ENCODE measurements at regions not wholly inside any gene's neighbourhood (a gene's known extent, or its start where the extent isn't known, plus 50 kb on each side); places are given as distances from the start of the nearest gene placed in this dataset.

DNA sequence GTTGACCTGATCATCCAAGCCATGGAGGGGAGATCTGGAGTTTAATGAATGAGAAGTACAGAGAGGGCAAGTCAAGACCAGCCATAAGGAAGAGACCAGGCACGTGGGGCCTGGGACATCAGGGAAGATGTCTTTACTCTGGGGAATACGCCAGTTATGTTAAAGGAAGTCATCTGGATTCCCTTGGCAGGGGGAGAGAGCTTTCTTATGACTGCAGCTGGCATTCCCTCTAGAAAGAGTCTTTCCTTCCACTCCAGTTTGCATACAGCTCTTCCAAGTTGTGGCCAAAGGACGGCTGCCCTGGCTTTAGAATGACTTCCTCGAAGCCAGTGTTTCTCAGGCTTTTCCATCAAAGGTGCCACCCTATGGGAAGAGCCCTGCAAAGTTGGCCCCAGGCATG is 93.6 kb upstream of the AGBL1 start:
- DNase-seq: no peak

GRCh38 chr15:85986741-85987140 is 92.9 kb upstream of the AGBL1 start:
- no peak for DNase-seq

GRCh38 chr15:85988741-85989140 is 90.9 kb upstream of the AGBL1 start:
- no peak for DNase-seq

GRCh38 chr15:85992224-85992623 is 87.4 kb upstream of the AGBL1 start:
- no peak for DNase-seq

DNA sequence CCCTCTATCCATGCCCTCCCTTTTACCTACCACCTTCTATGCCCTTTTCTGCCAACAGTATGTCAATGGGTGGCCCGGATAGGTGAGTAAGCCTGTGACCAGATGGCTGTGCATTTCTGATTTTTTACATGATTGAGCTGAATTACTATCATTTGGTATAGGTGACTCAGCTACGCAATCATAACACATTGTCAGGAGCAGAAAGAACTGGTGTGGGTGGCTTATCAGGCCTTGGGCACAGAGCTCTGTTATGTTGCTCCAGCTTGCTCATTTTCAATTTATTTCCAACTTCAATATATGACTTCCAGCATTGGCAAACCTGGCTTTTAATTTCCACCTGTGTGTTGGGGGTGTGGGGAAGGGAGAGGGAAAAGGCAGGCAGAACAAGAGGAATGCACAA is 86.6 kb upstream of the AGBL1 start:
- no peak for DNase-seq

DNA sequence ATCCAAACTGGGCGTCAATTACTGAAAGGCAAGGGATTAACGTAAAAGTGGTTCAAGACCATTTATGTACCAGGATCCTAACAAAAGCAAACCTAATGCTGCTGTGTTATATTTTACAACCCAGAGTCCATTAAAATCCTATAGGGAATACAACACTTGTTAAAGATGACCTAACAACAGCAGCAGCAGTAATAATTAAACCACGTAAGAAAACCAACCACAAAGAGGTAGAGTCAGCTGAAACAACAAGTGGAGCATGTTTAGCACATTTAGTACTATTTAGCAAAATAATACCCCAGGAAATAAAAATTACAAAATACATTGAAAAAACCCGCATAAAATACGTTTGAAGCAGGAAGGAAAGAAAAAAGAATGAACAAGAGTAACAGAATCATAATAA is 82.1 kb upstream of the AGBL1 start:
- DNase-seq: no peak

- DNase-seq: no peak
Observed at GRCh38 chr15:85999658-86000057, 80.0 kb upstream of the AGBL1 start.

- DNase-seq: no peak
Observed at GRCh38 chr15:86001200-86001599, 78.5 kb upstream of the AGBL1 start.

DNA sequence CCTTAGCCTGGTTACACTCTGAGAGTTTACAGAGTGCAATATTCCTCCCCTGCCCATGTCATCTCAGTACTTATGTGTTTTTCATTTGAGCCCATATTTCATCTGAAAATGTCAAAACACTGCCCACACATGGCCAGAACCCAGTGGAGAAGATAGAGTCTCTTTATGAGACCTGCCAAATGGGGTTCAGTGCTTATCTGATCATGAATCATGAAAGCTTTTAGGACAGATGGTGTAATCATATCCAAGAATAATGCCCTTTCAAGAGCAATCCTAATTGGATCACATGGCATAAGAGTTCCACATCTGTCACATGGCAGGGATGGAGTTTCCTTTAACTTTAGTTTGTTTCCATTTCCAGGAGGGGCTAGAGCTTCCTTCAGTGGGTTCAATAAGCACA is 77.2 kb upstream of the AGBL1 start:
- no peak for DNase-seq

DNA sequence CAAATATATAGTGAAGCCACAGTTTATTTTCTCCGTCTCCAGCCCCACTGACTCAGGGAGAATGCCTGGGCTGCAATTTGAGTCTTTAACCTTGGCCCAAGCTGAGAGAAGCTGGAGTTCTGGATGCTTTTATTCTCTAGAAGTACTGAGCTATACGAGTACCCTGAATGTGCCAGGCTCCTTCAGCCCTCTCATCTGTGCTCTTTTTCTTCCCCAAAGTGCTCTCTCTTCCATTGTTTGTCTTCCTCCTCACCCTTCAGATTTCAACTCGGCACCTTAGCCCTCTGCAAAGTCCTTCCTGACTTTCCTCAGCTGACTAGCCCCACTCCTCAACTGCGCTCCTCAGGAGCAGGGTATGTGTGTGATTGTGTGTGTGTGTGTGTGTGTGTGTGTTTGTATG is 75.6 kb upstream of the AGBL1 start:
- no peak for DNase-seq

GRCh38 chr15:86006546-86006945 is 73.1 kb upstream of the AGBL1 start:
- no peak for DNase-seq

- DNase-seq: no peak
Observed at GRCh38 chr15:86009727-86010126, 69.9 kb upstream of the AGBL1 start.

- no peak for DNase-seq
Observed at GRCh38 chr15:86010398-86010797, 69.3 kb upstream of the AGBL1 start.

- no peak for DNase-seq
Observed at GRCh38 chr15:86010891-86011290, 68.8 kb upstream of the AGBL1 start.

GRCh38 chr15:86014016-86014415 is 65.7 kb upstream of the AGBL1 start:
- no peak for DNase-seq

DNA sequence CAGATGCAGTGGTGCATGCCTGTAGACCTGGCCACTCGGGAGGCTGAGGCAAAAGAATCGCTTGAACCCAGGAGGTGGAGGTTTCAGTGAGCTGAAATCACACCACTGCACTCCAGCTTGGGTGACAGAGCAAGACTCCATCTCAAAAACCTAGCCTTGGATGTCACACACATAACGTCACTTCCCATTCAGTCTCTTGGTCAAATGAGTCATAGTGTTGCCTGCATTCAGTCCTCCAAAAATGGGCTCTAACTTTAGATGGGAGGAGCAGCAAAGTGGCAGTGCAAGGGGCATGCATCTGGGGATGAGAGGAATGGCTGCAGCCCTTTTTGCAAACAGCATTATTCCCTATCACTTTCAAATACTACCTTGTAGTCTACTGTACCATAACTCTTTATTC is 62.9 kb upstream of the AGBL1 start:
- no peak for DNase-seq

DNA sequence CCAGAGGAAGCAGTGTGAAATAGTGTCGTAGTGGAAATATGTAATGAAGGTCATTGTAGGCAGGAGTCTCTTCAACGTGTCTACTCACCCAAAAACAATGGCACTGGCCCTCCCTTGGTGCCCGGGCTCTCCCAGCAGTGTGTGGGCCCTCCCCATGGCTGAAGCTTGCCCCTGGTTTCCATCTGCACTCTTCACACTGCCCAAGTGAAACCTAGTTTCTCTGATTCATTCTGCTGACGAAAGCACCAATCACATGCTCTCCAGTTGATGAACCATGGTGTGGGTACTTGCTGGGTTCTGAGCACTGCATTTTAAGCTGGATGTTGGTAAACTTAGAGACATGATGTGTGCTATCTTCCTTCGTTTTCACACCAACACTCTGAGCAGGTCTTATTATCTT is 61.0 kb upstream of the AGBL1 start:
- DNase-seq: no peak

DNA sequence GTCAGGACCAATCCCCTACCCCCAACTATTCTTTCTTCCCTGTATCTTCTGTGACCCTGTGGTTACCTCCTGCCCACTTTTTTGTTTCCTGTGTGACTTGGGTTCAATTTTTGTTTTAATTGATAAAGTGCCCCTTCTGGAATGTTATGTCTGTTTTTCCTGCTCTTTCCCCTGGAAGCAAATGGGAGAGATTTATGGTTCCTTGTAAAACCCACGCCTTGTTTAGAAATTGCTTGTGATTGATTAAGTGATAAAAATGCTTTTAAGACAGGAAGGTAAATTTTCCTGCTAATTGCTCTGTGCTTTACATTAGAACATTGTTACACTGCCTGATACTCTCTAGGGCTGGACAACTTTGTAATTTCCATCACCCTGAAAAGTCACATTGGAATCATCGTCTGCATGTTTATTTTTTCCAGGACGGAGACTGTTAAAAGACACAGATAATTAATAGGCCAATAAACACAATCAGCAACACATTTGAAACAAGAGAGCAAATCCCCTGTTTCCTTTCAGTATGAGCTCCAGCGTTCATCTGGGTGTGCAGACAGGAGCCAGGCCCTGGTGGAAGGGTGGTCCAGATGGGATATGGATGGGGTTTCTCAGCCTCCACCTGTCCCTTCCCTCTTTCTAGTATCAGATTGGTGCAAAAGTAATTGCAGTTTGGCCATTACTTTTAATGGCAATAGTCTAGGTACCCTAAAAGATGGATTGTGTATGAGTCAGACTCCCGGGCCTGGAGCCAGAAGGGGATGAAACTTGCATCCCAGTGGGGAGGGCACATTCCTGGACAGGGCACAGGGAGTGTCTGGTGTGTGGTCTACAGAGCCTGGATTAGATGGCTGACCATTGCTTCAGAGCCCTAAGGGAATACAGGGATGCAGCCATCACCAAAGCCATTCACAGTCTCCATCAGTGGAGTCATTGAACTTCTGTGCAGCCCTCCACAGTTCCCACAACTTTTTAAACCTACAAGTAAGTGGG is 58.1 kb upstream of the AGBL1 start:
- no peak for DNase-seq

DNA sequence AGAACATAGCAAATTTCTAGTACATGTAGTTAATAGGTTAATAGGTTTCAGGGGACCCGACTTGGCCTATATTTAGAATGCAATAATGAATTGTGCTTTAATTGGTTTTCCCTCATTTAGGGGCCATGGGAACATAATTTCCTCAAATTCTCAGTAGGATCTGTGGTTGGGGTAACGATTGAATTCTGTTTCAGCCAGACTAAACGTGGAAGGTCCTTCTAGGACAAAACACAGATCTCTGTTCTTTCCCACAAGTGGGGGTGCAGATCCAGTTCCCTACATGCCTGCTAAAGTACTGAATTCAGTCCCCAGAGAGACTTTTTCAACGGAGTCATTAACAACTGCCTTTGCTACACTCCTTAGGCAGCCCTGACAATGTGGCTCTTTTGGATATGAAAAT is 50.7 kb upstream of the AGBL1 start:
- DNase-seq: no peak

Measured in HCEC 1CT (cell line).